A549 (cell line): ENCODE measurements at regions not wholly inside any gene's neighbourhood (a gene's known extent, or its start where the extent isn't known, plus 50 kb on each side); places are given as distances from the start of the nearest gene placed in this dataset.

Source experiments
- CTCF ChIP-seq: fragments of >200 bp; sonication (Bioruptor Twin); formaldehyde crosslinking; IDR thresholded peaks from 3 replicates; pipeline ENCODE4 v1.5.1; 2016
- POLR2A ChIP-seq: IDR thresholded peaks from 2 replicates; pipeline ENCODE4 v1.6.1; 2012; ENCODE audit warnings: mild to moderate bottlenecking, low read length
- RCOR1 ChIP-seq: fragments of 150-350 bp; IDR thresholded peaks from 2 replicates; pipeline ENCODE4 v1.6.1; 2014; ENCODE audit warnings: antibody characterized with exemption, low read length, low read depth

GRCh38 chr22:27391092-27391770 is 410.3 kb downstream of the MN1 start:
- TF ChIP-seq CTCF (no peak), RCOR1 (no peak), POLR2A (no peak)
